ENCODE measurements at regions not wholly inside any gene's neighbourhood (a gene's known extent, or its start where the extent isn't known, plus 50 kb on each side); places are given as distances from the start of the nearest gene placed in this dataset.

DNA sequence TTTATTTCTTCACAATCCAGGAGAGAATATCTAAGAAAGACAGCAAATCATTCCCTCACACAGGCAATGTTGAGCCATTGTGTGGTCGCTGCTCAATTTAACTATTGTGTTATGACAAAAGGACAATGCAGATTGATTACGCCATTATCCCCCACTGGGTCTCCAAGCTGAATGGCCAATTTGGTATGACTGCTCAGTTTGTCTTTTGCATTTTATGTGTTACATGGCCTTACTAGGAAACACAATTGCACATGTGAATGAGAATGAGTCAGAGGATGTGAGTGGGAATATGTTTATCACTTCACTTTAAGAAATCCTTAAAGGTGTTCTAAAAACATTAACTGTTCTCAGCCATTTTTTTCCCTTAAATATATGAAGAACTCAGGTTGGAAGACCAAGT, 108.3 kb downstream of the FAM174A start:
- TF ChIP-seq CTCF (IDR thresholded peaks at IDR 0.05) (no peak), POLR2A (IDR thresholded peaks at IDR 0.05) (no peak)
